BE2C (cell line): ENCODE measurements at regions not wholly inside any gene's neighbourhood (a gene's known extent, or its start where the extent isn't known, plus 50 kb on each side); places are given as distances from the start of the nearest gene placed in this dataset.

Experiments used
- DNase-seq: peaks from one replicate; pipeline ENCODE4 v3.0.0-alpha.2; 2020
- H3K27me3 ChIP-seq: fragments of 250-450 bp; sonication (Bioruptor Pico); 2 replicates; pipeline ENCODE4 v1.5.1; 2020; ENCODE audit warnings: mild to moderate bottlenecking
- H3K36me3 ChIP-seq: fragments of 250-450 bp; sonication (Bioruptor Pico); 2 replicates; pipeline ENCODE4 v1.5.1; 2020; ENCODE audit warnings: mild to moderate bottlenecking
- H3K4me1 ChIP-seq: fragments of 250-450 bp; sonication (Bioruptor Pico); 2 replicates; pipeline ENCODE4 v1.5.1; 2020
- H3K4me3 ChIP-seq: 2 replicates; pipeline ENCODE4 v1.5.1; 2011; ENCODE audit warnings: low read depth, low read length
- H3K9me3 ChIP-seq: fragments of 250-450 bp; sonication (Bioruptor Pico); 2 replicates; pipeline ENCODE4 v1.5.1; 2020
- TF ChIP-seq, protein P1 (sequence below): IDR thresholded peaks from 2 replicates; pipeline ENCODE4 v1.5.1; 2012; ENCODE audit warnings: mild to moderate bottlenecking, low read depth, low read length

GRCh38 chr6:6534399-6534798 is 54.1 kb upstream of the LY86 start:
- TF ChIP-seq, protein P1, sequence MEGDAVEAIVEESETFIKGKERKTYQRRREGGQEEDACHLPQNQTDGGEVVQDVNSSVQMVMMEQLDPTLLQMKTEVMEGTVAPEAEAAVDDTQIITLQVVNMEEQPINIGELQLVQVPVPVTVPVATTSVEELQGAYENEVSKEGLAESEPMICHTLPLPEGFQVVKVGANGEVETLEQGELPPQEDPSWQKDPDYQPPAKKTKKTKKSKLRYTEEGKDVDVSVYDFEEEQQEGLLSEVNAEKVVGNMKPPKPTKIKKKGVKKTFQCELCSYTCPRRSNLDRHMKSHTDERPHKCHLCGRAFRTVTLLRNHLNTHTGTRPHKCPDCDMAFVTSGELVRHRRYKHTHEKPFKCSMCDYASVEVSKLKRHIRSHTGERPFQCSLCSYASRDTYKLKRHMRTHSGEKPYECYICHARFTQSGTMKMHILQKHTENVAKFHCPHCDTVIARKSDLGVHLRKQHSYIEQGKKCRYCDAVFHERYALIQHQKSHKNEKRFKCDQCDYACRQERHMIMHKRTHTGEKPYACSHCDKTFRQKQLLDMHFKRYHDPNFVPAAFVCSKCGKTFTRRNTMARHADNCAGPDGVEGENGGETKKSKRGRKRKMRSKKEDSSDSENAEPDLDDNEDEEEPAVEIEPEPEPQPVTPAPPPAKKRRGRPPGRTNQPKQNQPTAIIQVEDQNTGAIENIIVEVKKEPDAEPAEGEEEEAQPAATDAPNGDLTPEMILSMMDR: no peak
- no peak for DNase-seq
- Histone ChIP-seq H3K4me3 (no peak overlapping the region), H3K4me1 (no peaks in the 10 kb centered on the region), H3K27me3 (peaks cover 5% of the 10 kb centered on the region; the same call in 1 of the 2 replicates), H3K9me3 (no peaks in the 10 kb centered on the region), H3K36me3 (no peaks in the 10 kb centered on the region)

GRCh38 chr6:6537488-6538260 is 50.8 kb upstream of the LY86 start:
- Histone ChIP-seq H3K36me3 (no peaks in the 10 kb centered on the region), H3K9me3 (no peaks in the 10 kb centered on the region), H3K4me1 (no peaks in the 10 kb centered on the region), H3K4me3 (no peak overlapping the region), H3K27me3 (peaks cover 3% of the 10 kb centered on the region; the same call in 1 of the 2 replicates)
- TF ChIP-seq, protein P1: no peak
- no peak for DNase-seq

DNA sequence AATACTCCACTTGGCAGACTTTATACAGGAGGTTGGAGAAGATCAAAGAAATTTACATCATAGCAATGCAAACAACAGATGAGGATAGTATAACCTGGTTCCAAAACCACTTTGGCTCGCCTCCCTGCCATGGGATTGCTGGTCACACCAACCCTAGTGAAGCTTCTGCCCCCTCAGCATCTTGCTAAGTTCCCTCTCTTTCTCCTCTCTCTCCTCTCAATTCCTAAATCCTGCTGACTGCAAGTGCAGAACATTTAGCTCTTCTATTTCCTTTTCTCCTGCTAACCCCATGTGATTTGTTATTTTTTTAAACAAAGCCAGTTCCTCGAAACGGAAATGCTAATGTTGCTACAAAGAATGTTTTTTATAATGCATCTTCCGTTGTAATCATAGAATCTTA is 50.3 kb upstream of the LY86 start:
- no peaks in the 10 kb centered on the region for H3K9me3 ChIP-seq
- TF ChIP-seq, protein P1: no peak
- peaks cover 2% of the 10 kb centered on the region; the same call in 1 of the 2 replicates for H3K27me3 ChIP-seq
- DNase-seq: no peak
- no peaks in the 10 kb centered on the region for H3K36me3 ChIP-seq
- no peaks in the 10 kb centered on the region for H3K4me1 ChIP-seq
- no peak overlapping the region for H3K4me3 ChIP-seq
